Skeletal muscle cell (primary cell): ENCODE measurements at regions not wholly inside any gene's neighbourhood (a gene's known extent, or its start where the extent isn't known, plus 50 kb on each side); places are given as distances from the start of the nearest gene placed in this dataset.
"Not testable (repeated sequence)": the region's sequence is repeated elsewhere in the genome, so short reads cannot be mapped to it uniquely, and the experiment has no call there.

ENCODE experiments used
- DNase-seq: peaks from one replicate; pipeline ENCODE4 v3.0.0-alpha.2; 2010; ENCODE audit warnings: low read depth
- H3K4me3 ChIP-seq: 2 replicates; pipeline ENCODE4 v1.5.1; 2011; ENCODE audit warnings: low read depth, mild to moderate bottlenecking, control low read depth, low read length, moderate library complexity

DNA sequence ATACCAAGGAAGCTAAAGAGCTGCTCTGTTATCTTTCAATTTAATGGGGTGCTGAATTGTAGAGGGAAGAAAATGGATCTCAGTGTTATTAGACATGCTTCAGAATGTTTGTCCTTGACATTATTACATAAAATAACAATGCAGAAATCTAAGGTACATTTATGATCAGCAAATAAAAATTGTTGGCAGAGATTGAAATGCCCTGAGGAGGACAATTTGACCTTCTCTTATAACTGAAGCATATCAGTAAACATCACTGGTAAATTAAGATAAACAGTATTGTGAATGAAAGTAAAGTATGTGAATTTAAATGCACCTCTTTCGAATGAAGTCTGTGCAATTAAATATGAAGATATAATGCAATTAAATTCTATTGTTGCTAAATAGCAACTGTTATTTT is 1362.1 kb upstream of the ATXN8OS start:
- no peak overlapping the region for H3K4me3 ChIP-seq
- DNase-seq, result no peak

DNA sequence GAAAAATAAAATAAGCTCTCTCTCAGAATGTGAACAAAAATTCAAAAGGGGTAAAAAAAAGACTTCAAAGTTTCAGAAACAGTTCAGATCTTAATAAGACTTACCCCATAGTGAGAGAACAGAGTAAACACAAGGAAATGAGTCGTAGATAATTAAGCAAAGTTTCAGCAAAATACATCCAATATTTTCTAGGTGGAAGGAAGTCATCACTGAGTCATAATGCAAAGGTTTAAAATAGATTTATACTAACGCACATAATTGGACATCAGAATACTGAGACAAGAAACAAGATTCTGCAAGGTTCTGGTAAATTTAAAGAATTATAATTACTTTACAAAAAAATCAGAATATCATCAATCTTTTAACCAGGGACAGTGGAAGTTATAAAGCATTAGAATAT is 1370.7 kb upstream of the ATXN8OS start:
- no peak overlapping the region for H3K4me3 ChIP-seq
- DNase-seq, result no peak

DNA sequence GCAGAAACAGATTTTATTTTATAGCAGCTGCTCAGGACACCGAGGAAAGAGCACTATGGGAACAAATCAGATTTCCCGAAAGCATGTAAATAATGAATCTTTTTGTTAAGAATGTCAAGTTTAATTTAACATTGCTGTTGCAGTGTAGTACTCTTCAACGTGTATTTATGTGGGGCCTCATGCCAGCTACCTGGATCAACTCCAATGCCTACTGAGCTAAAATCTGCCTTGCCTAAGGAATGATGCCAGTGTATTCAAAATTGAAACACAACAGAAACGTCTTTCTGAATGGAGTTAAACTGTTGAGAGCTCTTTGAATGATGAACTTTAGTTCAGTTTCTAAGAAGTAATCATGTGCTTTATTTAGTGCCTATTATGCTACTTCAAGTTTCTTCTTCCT is 1379.8 kb upstream of the ATXN8OS start:
- no peak for DNase-seq
- H3K4me3 ChIP-seq, result no peak overlapping the region

DNA sequence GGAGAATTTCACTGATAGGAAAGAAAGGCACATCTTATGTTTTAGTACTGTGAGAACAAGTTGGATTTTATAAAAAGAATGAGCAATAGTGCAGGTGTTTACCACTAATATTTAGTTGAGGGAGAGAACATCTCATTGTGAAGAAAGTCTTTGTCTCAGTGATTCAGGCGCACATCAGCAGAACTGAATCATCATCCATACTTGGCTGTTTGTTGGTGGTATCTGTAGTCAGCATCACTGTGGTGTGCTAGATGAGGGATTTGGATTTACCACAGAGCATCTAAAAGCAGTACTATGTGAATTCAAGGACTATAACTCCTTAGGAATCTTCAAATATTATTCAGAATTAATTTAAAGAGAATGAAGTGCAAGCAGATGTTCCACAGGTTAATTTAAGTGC is 1380.5 kb upstream of the ATXN8OS start:
- DNase-seq, result no peak
- H3K4me3 ChIP-seq, result no peak overlapping the region

DNA sequence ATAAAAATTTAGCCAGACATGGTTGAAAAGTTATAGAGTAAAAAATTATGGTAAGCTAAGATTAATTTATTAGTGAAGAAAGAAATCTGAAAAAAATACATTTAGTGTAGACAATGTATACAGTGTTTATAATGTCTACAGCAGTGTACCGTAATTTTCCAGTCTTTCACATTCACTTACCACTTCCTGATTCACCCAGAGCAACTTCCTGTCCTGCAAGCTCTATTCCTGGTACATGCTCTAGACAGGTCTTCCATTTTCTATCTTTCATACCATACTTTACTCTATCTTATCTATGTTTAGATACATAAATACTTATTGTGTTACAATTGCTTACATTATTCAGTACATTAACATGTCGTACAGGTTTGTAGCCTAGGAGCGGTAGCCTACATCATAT is 1387.8 kb upstream of the ATXN8OS start:
- no peak for DNase-seq
- no peak overlapping the region for H3K4me3 ChIP-seq

DNA sequence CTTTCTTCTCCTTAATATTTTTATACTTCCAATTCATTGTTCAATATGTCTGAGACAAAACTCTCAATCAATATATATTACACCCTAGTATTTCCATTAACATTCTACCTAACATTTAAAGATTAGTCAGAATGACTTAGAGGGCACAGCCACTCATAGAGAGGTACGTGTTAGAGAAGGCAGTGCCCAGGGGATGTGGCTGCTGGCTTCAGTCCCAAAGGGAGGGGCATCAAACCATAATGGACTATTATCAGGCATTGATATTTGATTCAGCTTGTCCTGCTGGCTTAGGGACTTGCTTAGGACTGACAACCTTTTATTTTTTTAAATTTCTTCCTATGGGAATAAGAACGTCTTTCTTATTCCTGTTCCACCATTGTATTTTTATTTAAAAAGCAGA is 1392.0 kb upstream of the ATXN8OS start:
- no peak for DNase-seq
- H3K4me3 ChIP-seq, result no peak overlapping the region

DNA sequence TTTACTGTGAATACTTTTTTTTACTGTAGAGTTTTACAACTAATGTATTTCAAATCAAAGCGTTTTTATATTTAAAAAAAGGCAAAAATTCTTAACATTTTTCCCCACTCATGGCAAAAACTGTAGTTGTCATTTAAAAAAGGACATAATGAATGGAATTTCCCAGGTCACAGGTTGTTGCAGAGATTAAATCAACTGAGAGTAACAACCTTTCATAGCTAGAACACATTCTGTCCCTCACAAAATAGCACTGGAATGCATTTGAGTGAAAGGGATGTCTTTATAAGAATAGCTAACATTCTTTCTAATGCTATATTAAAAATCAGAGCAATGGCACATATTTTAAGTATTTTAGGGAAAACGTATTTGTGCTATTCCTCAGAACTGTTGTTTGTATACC is 1393.3 kb upstream of the ATXN8OS start:
- DNase-seq, result no peak
- H3K4me3 ChIP-seq, result no peak overlapping the region

DNA sequence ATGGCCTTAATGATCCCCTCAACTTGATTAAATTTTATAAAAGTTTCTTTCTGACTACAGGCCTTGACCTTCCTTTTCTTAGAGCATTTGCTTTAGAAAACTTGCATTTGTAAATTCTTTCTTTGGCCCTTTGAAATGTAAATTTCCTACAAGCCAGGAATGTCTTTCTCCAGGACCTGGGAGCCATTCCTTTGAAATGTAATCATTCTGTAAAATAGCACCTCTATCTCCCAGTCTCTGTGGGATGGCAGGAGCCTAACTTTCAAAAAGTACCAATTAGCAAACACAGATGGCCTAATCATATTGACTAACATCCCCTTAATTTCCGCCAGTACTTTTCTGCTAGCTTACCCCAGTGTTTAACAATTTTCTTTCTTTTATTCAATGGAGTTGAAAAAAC is 1394.2 kb upstream of the ATXN8OS start:
- DNase-seq, result no peak
- no peak overlapping the region for H3K4me3 ChIP-seq

DNA sequence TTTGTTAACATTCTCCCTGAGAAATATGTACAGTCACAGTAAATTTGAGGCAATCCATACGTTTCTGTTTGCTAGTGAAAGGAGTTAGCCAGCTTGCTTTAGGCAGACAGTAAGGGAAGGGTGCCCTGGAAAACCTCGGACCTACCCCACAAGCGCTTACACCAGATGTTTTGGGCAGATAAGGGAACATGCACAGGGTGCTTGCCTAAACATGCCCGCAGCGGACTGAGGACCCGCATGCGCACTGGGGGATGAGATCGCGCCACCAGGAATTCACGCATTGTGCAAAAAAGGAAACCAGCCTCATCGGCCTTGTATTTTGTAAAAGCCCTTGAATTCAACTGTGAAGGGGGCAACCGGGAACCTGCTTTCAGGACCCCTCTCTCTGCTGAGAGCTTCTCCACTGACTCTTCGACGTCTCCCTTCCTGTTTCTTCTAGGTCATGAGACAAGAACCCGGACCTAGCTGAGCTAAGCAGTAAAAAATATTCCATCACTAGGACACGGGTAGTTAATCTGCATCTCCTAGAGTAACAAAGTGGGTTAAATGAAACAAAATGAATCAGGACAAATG is 1399.2 kb upstream of the ATXN8OS start:
- no peak for DNase-seq
- H3K4me3 ChIP-seq, result no peak overlapping the region

DNA sequence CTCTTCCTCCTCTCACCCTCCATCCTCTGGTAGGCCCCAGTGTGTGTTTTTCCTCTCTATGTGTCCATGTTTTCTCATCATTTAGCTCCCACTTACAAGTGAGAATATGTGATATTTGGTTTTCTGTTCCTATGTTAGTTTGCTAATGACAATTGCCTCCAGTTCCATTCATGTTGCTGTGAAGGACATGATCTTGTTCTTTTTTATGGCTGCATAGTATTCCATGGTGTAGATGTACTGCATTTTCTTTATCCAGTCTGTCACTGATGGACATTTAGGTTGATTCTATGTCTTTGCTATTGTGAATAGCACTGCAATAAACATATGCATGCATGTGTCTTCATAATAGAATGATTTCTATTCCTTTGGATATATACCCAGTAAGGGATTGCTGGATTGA is 1401.6 kb upstream of the ATXN8OS start:
- DNase-seq, H3K4me3 ChIP-seq: not testable (repeated sequence)

DNA sequence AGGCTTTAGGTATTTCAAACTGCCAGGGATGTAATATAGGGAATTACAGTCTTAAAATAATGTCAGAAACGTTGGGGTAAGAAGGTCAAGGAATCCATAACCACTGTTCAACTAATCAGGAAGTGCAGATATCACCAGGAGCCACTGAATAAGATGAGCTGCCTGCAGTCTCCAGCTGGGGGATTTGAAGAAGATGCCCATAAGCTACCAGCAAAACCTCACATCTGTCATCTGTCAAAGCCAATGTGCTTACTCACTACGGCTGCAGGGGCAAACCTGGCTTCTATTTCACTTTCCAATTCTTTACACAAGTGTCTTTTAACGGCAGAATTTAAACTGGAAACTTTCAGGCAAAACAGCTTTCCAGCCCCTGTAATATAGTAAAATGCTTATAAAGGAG is 1410.1 kb upstream of the ATXN8OS start:
- DNase-seq, result no peak

DNA sequence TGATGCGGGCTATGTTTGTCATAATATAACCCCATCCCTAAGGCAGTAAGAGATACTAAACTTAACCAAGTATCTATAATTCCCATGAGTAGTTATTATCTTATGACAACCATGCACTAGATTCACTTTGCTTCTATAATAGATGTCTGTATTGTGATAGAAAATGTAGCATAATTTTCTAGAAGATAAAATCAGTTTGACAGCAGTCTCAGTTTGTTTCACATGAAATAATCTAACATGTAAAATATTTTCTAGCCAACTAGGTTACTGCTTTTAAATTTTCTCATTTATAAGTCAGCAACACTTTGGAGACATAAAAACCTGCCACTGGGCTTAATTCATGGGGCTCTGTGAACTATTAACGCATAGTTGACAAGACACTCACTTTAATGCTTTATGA is 1410.7 kb upstream of the ATXN8OS start:
- no peak for DNase-seq
- no peak overlapping the region for H3K4me3 ChIP-seq

More for the DNA sequence above, 1410.1 kb upstream of the ATXN8OS start:
- no peak overlapping the region for H3K4me3 ChIP-seq

DNA sequence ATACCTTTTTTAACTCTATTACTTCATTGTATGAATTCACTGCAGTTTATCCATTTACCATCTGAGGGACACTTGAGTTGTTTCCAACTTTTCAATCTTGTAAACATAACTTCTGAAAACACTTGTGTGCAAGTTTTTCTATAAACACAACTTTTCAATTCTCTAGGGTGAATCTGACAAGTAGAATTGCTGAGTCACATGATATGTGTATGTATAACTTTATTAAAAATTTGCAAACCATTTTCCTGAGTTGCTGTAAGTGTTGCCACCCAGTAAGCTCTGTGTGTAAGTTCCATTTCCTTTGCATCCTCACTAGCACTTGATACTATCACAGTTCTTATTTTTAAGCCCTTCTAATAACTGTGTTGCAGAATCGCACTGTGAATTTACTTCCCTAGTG is 1415.6 kb upstream of the ATXN8OS start:
- no peak for DNase-seq

DNA sequence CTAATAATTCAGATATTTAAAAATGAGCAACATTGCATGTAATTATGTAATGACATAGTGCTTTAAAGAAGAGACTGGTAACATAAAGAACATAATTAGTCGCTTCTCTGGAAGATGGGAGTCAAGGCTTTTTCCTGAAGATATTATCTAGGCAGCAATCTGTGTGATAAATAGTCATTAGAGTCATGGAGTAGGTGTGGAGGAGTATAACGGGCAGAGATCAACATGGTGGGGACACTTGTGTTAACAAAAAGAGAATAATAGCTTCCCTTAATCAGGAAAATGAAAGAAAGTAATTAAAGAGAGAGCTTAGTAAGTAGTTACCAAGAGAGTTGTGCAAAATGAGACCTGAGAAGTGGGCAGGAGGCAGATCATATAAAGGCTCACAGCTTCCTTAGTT is 1417.1 kb upstream of the ATXN8OS start:
- no peak for DNase-seq
- H3K4me3 ChIP-seq, result no peak overlapping the region

More for the DNA sequence above, 1415.6 kb upstream of the ATXN8OS start:
- H3K4me3 ChIP-seq, result no peak overlapping the region

DNA sequence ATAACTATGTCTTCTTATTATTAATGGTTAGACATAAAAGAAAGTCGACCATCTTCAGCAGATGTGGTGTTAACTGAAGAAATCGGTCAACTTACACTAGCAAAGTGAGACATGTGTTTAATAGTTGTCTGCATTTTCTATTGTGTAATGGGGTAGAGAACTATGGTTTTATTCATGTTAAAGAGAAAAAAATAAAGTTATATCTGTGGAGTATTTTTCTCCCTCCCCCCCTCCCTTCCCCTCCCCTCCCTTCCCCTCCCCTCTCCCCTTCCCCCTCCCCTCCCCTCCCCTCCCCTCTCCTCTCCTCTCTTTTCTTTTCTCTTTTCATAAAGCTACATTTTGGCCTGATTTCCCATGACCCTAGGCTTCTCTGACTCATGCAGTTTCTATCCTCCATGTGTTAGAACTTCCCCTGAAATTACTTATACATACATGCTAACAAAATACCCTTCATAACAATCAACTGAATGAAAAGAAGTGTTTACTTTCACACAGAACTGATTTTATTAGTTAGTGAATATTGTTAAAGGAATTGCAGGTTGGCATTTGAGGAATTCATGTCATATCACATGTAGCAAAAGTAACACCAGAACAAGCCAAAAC is 1431.0 kb upstream of the ATXN8OS start:
- H3K4me3 ChIP-seq, result no peak overlapping the region
- no peak for DNase-seq

DNA sequence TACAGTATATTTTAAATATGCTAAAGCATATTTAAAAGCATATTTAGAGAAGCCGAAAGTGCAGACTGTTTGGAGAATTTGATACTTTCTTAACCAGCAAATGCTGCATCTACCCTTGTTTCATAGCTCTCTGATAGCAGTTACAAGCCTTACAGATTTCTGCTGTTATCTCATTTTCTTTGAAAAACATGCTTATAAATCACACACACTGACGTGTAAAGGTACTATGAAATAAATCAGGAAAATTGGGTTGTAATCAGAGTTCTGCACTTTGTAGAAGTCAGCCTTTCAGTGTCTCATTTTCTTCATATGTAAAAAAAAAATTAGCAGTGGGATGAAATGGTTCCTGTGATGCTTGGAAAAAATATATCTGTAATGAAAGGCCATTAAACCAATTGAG is 1432.4 kb upstream of the ATXN8OS start:
- no peak overlapping the region for H3K4me3 ChIP-seq

DNA sequence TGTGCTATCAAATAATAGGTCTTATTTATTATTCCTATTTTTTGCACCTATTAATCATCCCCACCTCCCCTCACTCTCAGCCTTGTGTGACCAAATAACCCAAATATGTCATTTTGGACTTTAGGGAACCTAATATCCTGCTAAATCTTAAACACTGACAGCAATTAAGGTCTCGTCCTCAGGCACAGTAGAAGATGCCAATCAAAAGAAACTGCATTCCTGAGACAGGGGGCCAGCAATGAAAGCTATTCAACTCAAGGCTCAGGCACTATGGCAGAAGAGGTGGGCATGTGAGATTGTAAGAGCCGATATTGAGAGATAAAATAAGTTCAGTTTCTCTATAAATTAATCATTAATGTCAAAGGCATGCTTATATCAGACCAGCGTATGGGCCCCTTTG is 1437.7 kb upstream of the PCDH9 start:
- H3K4me3 ChIP-seq, result no peak overlapping the region
- no peak for DNase-seq

More for the DNA sequence above, 1432.4 kb upstream of the ATXN8OS start:
- no peak for DNase-seq

DNA sequence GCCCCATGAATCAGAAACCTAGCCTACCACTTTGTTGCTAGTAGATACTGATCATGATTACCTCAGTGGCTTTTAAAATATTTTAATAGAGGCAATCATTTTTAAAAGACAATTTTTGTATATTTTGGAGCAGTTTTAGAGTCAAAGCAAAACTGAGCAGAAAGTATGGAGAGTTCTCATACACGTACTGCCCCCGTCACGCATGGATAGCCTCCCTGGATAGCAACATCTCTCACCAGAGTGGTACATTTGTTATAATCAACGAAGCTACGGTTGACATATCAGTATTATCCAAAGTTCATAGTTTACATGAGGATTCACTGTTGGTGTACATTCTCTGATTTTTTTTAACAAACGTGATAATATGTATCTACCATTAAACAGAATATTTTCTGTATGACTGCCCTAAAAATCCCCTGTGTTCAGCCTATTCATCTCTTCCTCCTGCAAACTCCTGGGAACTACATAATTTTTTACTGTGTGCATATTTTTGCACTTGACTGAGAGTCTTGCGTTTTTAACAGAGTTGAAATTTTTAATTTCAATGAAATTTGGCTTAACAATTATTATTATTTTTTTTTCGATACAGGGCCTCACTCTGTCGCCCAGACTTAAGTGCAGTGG is 1436.8 kb upstream of the PCDH9 start:
- DNase-seq, result no peak
- no peak overlapping the region for H3K4me3 ChIP-seq

DNA sequence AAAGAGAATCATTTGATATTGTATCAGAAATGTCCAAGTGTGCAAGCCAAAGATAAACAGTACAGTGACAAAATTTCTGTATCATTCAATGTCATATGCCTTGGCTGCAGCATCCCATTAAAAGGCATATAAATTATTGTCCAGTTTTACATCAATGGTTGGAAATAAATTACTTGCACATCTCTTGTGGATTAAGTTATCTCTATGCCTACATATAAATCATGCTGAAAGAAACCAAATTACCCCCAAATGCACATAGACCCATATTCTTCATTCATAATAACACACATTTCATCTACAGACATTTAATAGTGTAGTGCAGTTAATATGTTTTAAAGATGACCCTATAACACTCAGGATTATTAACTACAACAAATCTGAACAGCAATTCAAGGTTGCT is 1415.7 kb upstream of the PCDH9 start:
- no peak for DNase-seq
- H3K4me3 ChIP-seq, result no peak overlapping the region

DNA sequence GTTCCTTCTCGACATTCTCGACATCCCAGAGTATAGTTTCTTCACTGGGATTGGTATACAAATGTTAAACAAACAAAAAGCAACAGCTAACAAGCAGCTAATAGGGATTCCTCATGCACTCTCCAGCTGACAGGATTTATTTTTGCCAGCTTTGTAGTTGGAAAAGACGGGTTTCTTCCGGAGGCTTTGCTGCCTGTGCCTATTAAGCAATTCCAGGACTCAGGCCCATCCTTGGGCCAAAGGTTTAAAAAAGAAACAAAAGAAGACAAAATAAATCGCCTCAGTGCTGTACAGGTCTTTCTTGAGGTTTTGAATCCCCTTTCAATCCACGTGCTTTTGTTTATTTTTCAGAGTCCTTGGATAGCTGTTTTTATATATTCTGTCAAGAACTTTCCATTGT is 1414.5 kb upstream of the PCDH9 start:
- no peak for DNase-seq

DNA sequence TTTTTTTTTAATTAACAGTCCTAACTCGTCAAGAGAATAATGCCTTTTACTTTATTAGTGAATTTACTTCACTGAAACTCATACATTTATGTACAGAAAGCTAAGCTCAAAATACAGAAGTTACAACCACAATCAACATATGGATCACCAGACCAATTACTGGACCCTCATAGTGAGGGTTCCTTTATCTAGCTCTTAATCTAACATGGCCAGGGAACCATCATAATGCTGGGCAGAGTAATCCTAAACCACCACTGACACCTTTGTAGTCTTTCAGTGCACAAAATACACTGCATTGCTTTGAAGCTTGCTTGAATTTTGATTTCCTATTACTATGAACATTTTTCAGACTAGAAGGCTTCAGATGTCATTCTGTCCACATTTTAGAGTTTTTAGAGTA is 1406.6 kb upstream of the PCDH9 start:
- no peak overlapping the region for H3K4me3 ChIP-seq
- no peak for DNase-seq

More for the DNA sequence above, 1414.5 kb upstream of the PCDH9 start:
- H3K4me3 ChIP-seq, result no peak overlapping the region
